RWPE1 (cell line): ENCODE measurements at regions not wholly inside any gene's neighbourhood (a gene's known extent, or its start where the extent isn't known, plus 50 kb on each side); places are given as distances from the start of the nearest gene placed in this dataset.

ENCODE experiments used
- CTCF ChIA-PET: fragments of 350-600 bp; sonication (Branson Sonifier 250); formaldehyde crosslinking; extraction: SDS; loops from one replicate; lab custom pipeline; 2021; lab: Yijun Ruan, JAX
- POLR2A ChIA-PET: fragments of 400-600 bp; formaldehyde crosslinking; extraction: SDS; loops from one replicate; lab custom pipeline; 2020; ENCODE audit warnings: antibody characterized with exemption; ENCODE audit not compliant: low non-redundant PET; lab: Yijun Ruan, JAX
- DNase-seq: peaks from one replicate; pipeline ENCODE4 v3.0.0; 2012; ENCODE audit warnings: low spot score
- H3K27ac ChIP-seq: fragments of 450-650 bp; 2 replicates; pipeline ENCODE4 v1.5.1; 2017
- TF ChIP-seq, protein P1 (sequence below): fragments of 450-650 bp; conservative IDR thresholded peaks from 2 replicates; pipeline ENCODE4 v1.5.1; 2017; ENCODE audit warnings: low read depth, mild to moderate bottlenecking

DNA sequence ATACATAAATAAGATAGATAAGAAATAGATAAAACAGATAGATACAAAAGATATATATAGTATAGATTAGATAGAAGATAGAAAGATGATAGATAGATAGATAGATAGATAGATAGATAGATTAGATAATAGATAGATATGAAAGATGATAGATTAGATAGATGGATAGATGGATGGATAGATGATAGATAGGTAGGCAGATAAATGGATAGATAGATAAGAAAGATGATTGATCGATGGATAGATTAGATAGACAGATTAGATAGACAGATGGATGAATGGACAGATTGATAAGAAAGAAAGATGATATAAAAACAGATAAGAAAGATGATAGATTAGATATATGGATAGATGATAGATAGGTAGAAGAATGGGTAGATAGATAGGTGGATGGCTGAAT lies 90.3 kb downstream of the SMIM20 start:
- TF ChIP-seq, protein P1, sequence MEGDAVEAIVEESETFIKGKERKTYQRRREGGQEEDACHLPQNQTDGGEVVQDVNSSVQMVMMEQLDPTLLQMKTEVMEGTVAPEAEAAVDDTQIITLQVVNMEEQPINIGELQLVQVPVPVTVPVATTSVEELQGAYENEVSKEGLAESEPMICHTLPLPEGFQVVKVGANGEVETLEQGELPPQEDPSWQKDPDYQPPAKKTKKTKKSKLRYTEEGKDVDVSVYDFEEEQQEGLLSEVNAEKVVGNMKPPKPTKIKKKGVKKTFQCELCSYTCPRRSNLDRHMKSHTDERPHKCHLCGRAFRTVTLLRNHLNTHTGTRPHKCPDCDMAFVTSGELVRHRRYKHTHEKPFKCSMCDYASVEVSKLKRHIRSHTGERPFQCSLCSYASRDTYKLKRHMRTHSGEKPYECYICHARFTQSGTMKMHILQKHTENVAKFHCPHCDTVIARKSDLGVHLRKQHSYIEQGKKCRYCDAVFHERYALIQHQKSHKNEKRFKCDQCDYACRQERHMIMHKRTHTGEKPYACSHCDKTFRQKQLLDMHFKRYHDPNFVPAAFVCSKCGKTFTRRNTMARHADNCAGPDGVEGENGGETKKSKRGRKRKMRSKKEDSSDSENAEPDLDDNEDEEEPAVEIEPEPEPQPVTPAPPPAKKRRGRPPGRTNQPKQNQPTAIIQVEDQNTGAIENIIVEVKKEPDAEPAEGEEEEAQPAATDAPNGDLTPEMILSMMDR: no peak
- CTCF ChIA-PET: interaction anchor here (0.6 to 0.7 kb wide), 2 partner anchors 130 to 231 kb away, joined by 3 read pairs; no protein-coding TSS in a partner anchor
- POLR2A ChIA-PET: no interaction called here
- no peak for DNase-seq
- H3K27ac ChIP-seq: no peak overlapping the region

DNA sequence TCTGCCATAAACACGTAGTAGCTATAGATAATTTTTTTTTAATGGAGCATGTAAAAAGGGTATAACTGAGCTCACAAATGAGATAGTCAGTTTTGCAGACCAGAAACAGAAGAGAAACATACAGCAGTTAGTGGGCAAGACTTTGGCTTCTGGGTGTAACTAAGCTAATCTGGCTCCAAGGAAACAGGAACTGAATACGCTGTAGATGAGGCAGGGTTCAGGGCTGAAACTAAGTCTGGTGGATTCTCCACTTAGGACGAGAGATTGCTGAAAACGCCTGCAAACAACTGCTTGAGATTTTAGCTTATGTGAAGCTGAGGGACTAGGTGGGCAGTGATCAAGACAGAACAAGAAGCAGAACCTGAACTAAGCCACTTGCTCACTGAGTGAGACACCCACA lies 91.7 kb downstream of the SMIM20 start:
- H3K27ac ChIP-seq: no peak overlapping the region
- ChIA-PET POLR2A (no interaction called here), CTCF (interaction anchor here (0.6 to 0.8 kb wide), 3 partner anchors 18 to 729 kb away, joined by 3 to 4 read pairs (median 3); no protein-coding TSS in a partner anchor)
- TF ChIP-seq, protein P1: no peak
- no peak for DNase-seq

DNA sequence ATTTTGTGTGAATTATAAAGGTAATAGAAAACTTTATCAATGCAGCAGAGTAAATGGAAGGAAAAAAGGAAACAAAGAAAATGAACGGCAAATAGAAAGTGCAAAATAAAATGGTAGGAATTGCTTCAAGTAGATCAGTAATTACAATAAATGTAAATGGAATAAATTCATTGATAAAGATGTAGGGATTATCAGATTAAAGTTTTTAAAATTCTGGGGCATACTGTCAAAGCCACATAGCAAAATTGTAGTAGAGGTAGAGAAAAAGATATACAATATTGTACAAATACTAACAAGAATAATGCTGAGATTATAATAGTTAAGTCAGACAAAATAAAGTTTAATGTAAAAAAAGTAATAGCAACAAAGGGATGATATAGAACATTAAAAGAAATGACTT lies 94.7 kb downstream of the SMIM20 start:
- TF ChIP-seq, protein P1: no peak
- ChIA-PET POLR2A (no interaction called here), CTCF (no interaction called here)
- H3K27ac ChIP-seq: no peak overlapping the region
- no peak for DNase-seq

GRCh38 chr4:26009502-26009901 lies 95.5 kb downstream of the SMIM20 start:
- no peak for DNase-seq
- POLR2A ChIA-PET: no interaction called here
- TF ChIP-seq, protein P1: no peak
- H3K27ac ChIP-seq: no peak overlapping the region
- CTCF ChIA-PET: no interaction called here

DNA sequence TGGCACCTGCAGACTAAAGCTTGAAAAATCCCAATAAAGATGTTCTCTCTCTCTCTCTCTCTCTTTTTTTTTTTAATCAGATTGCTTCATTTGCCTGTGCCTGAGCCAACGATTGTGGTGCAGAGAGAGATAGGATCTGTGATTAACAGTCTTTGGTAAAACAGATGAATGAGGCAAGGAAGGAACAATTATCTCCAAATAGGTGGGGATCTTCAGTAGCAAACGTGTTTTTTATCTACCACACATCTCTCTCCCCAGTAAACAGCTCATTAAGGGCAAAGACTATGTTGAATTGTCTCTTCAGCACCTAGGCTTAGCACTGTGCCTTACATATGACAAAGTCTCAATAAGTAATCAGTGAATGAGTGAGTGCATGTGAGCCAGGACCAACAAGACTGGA lies 96.3 kb downstream of the SMIM20 start:
- no peak overlapping the region for H3K27ac ChIP-seq
- ChIA-PET CTCF (no interaction called here), POLR2A (interaction anchor here (0.6 kb wide), 1 partner anchor 324 kb away, joined by 4 read pairs; no protein-coding TSS in a partner anchor)
- DNase-seq: no peak
- TF ChIP-seq, protein P1: no peak

DNA sequence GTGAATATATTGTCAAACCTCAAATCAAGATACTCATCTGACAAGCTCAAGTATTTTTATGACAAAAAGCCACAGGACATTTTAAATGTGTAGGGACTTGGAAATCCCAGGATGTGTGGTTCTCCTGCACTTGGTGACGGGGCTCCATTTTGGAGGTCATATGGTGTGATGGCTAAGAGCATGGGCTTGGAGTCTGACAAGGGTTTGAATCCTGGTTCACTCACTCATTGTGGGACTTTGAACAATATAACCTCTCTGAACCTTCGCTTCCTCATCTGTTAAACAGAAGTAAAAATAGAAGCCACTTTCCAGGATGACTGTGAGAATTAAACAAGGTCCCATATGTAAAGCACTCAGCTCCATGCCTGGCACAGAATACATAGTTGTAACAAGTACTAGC lies 99.6 kb downstream of the SMIM20 start:
- no peak for DNase-seq
- H3K27ac ChIP-seq: no peak overlapping the region
- CTCF ChIA-PET: interaction anchor here (1.8 kb wide), 1 partner anchor 26 kb away, joined by 9 read pairs; no protein-coding TSS in a partner anchor
- POLR2A ChIA-PET: no interaction called here
- TF ChIP-seq, protein P1: no peak
